GM12864 (cell line): ENCODE measurements at regions not wholly inside any gene's neighbourhood (a gene's known extent, or its start where the extent isn't known, plus 50 kb on each side); places are given as distances from the start of the nearest gene placed in this dataset.

Source experiments
- DNase-seq: peaks from one replicate; pipeline ENCODE4 v3.0.0-alpha.2; 2011; ENCODE audit warnings: low read depth
- H3K4me3 ChIP-seq: 2 replicates; pipeline ENCODE4 v1.5.1; 2011; ENCODE audit warnings: mild to moderate bottlenecking, low read depth, low read length, control low read depth
- CTCF ChIP-seq: IDR thresholded peaks from 2 replicates; pipeline ENCODE4 v1.5.1; 2011; ENCODE audit warnings: low read depth, mild to moderate bottlenecking, moderate library complexity, low read length, control low read depth, inconsistent platforms; ENCODE audit errors: missing control alignments

DNA sequence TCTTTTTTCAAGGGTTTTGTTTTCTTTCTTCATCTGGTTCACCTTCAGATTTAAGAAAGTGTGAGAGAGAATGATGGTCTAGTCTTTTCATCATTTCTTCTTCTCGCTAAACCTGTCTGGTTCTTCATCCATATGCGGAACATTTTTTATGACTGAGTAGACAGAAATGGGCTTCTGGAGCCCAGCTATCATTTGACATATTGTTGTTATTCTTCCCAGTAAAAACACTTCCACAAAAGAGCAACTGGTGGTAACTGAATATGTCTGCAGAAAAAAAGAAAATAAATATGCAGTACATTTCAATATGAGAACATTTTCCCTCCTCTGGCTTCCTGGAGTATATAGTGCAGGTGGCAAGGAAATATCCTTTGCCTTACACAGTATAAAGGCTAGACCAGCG, 209.5 kb downstream of the JCAD start:
- no peak for TF ChIP-seq CTCF
- no peak overlapping the region for H3K4me3 ChIP-seq
- DNase-seq = no peak

DNA sequence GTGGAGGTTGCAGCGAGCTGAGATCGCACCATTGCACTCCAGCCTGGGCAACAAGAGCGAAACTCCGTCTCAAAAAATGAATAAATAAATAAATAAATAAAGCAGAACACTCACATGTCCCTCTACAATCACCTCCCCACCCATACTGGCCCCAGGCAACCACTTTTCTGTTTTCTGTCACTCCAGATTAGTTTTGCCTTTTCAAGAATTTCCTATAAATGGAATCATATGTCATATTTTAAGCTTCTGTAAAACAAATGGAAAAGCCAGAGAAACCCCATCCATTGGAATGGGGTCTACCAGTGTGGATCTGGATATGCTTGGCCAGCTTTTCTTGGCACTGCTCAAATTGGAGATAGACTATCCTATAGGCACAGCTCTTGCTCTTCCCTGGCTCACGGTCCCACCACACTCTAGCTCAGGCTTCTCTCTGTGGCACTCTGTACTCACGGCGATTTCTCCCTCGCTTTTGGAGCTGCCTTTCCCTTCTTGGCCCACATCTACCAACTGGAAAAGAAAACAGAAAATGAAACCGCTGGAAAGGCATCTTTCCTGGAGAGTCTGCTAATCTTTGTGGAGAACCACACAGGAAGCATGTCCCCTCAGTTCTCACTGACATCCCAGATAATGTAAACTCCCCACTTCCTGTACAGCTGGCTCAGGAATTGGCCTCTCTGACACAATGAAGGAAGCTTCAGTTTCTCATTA, 210.1 kb downstream of the JCAD start:
- H3K4me3 ChIP-seq = no peak overlapping the region
- TF ChIP-seq CTCF = no peak
- DNase-seq = no peak

- no peak for TF ChIP-seq CTCF
- no peak overlapping the region for H3K4me3 ChIP-seq
- no peak for DNase-seq
Observed at GRCh38 chr10:29846881-29847280, 212.1 kb upstream of the SVIL start.

DNA sequence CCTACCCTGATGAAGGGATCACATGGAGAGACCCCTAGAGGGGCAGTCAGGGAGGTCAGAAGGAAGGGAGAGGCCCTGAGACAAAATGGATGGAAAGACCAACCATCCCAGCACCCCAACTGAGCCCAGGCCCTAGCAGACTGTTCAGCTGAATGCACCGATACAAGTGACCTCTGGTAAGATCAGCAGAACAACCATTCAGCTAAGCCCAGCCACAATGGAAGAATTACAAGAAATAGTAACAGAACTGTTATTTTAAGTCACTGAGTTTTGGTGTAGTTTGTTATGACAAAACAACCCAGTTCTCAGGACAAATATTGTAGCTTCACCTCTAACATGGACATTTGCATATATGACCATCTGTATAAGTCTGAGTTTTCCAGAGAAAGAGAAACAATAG, 210.4 kb upstream of the SVIL start:
- TF ChIP-seq CTCF = no peak
- no peak for DNase-seq
- H3K4me3 ChIP-seq = no peak overlapping the region

DNA sequence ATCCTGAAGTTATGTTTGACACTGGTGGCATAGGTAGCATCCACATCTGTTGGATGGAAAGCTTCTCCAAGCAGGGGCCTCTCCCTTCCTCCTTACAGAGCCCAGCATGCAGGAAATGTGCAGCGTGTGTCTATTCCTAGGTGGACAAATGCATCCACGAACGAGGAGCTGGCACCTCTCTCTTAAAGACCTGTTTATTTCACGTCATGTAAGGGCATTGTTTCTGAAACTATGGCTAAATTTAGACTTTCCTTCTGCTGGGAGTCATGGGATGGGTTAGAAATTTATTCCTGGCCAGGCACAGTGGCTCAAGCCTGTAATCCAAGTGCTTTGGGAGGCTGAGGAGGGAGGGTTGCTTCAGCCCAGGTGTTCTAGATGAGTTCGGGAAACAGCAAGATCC, 208.4 kb upstream of the SVIL start:
- DNase-seq = no peak
- H3K4me3 ChIP-seq = no peak overlapping the region
- TF ChIP-seq CTCF = no peak

DNA sequence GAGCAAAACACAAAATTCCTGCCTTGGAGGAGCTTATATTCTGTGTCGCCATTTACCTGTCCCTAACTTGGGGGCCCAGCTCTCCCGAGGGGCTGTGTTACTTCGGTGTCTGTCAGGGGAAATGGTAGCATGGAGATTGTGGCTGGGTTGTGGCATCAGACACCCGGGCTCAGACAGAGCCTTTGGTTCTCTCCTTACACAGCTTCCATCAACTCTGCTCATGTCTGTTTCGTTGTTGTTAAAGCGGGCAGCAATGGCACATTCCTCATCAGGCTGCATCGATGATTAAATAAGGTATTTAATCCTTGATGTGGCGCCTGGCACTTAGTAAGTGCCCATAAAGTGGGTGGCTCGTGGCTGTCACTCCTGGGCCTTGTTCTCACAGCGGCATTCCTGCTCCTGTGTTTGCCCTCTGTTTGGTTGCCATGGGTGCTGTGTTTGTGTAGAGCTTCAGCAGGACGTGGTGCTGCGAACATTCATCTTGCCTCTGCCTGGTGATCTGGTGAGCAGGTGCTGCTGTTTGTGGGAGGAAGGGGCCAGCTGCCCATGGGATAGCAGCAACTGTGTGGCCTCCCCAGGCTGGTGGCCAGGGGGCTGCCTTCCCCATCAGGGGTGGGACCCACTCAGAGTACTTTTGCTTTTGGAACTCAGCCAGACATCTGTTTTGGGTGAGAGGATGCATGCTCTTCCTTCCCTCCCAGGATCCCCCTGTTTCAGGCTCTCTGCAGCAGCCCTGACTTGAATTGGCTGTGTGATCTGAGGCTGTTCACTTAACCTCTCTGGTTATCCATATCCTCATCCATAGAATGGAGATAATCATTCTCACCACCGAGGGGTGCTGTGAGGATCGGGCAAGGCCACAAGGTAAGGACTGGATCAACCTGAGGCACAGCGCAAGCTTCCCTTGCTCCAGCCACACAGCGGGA, 207.2 kb upstream of the SVIL start:
- no peak for DNase-seq
- no peak for TF ChIP-seq CTCF
- no peak overlapping the region for H3K4me3 ChIP-seq
